ENCODE measurements at regions not wholly inside any gene's neighbourhood (a gene's known extent, or its start where the extent isn't known, plus 50 kb on each side); places are given as distances from the start of the nearest gene placed in this dataset.

DNA sequence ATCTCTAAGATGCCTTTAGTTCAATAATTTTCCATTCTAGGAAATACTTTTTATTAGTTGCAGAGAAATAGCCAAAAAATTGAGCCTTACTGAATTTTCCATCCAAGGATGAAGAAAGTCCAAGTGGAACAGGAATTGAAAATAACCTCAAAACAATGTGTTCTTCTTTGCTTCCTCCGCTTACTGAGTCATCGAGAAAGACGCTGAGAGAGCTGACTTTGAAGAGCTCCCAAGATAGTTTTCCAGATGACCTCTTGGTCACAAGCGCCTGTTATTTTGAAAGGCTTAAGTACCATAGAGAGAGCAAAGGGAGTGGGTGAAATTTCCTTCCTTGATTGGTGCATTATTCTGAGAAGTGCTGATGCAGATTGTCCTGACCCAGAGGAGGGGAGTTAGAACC lies 253.5 kb upstream of the ATP10B start:
- H3K4me1 ChIP-seq (ENCODE audit: insufficient read depth, poor library complexity, severe bottlenecking): no peaks in the 10 kb centered on the region
- DNase-seq (ENCODE audit: low spot score): no peak
- H3K4me3 ChIP-seq (ENCODE audit: severe bottlenecking): no peak overlapping the region
- no peak overlapping the region for H3K27ac ChIP-seq (ENCODE audit: poor library complexity, severe bottlenecking)
- peaks cover 3% of the 10 kb centered on the region for H3K27me3 ChIP-seq (ENCODE audit: insufficient read depth, poor library complexity, severe bottlenecking)
- no peaks in the 10 kb centered on the region for H3K36me3 ChIP-seq (ENCODE audit: low read depth)
- no peak for ATAC-seq (ENCODE audit: low read depth)
- no peak for TF ChIP-seq CTCF (IDR thresholded peaks at IDR 0.05; ENCODE audit: poor library complexity, severe bottlenecking)
- peaks cover 2% of the 10 kb centered on the region for H3K9me3 ChIP-seq (ENCODE audit: severe bottlenecking)

DNA sequence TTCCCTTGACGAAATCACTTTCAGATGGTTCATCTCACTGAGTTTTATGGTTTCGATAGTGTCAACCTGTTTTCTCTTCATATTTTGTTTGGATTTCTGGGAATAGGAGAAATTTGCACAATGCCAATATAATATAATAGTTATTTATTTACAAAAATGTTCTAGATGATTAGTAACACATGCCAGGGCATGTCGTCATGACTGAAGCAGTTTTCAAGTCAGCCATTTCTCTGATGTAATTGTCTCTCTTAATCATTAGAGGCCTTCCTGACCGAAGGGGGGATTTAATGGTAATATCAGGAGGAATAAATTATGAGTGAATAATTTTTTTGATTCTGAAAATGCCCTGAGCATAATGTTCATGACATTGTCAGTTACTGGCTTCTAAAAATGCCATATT lies 246.5 kb upstream of the ATP10B start:
- H3K4me1 ChIP-seq (ENCODE audit: insufficient read depth, poor library complexity, severe bottlenecking): no peaks in the 10 kb centered on the region
- DNase-seq (ENCODE audit: low spot score) (no peak), ATAC-seq (ENCODE audit: low read depth) (no peak)
- H3K9me3 ChIP-seq (ENCODE audit: severe bottlenecking): no peaks in the 10 kb centered on the region
- H3K27me3 ChIP-seq (ENCODE audit: insufficient read depth, poor library complexity, severe bottlenecking): no peaks in the 10 kb centered on the region
- H3K4me3 ChIP-seq (ENCODE audit: severe bottlenecking): no peak overlapping the region
- H3K36me3 ChIP-seq (ENCODE audit: low read depth): no peaks in the 10 kb centered on the region
- no peak overlapping the region for H3K27ac ChIP-seq (ENCODE audit: poor library complexity, severe bottlenecking)
- no peak for TF ChIP-seq CTCF (IDR thresholded peaks at IDR 0.05; ENCODE audit: poor library complexity, severe bottlenecking)

DNA sequence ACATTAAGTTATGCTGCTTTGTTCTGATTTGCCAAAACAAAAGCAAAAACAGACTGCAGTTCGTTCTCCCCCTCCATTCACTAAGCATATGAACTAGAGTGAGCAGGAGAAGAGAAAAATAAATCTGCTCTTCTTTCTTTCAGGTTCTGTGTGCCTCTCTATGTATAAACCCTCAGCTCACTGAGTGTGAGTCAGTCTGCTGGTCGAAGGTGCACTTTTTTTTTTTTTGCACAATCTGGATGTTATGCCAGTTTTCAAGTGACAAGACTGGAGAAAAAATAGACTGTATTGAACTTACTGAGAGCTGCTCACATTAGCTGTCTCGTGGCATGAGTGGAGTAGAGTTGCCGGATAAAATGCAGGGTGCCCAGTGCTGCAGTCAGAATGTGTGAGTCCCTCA lies 244.6 kb upstream of the ATP10B start:
- no peak for TF ChIP-seq CTCF (IDR thresholded peaks at IDR 0.05; ENCODE audit: poor library complexity, severe bottlenecking)
- Histone ChIP-seq H3K27me3 (ENCODE audit: insufficient read depth, poor library complexity, severe bottlenecking) (no peaks in the 10 kb centered on the region), H3K36me3 (ENCODE audit: low read depth) (no peaks in the 10 kb centered on the region), H3K4me1 (ENCODE audit: insufficient read depth, poor library complexity, severe bottlenecking) (no peaks in the 10 kb centered on the region), H3K27ac (ENCODE audit: poor library complexity, severe bottlenecking) (no peak overlapping the region), H3K4me3 (ENCODE audit: severe bottlenecking) (no peak overlapping the region), H3K9me3 (ENCODE audit: severe bottlenecking) (no peaks in the 10 kb centered on the region)
- ATAC-seq (ENCODE audit: low read depth): no peak
- DNase-seq (ENCODE audit: low spot score): no peak

DNA sequence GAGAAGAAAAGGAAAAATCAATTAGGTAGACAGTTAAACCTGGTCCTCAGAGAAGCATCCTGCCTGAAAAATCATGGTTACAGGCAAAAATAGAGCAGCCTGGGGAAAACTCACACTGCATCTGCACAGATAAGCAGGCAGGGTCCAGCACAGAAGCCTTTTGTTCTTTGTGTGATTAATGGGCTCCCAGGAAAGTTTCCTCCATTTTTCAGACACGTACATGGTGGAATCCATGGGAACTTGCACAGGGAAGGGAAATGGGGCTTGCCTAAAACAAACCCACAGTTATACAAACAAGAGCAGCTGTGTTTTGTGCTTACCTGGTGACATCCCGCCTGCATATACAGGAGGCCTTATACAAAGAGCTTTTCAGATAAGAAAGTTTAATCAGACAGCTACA lies 243.9 kb upstream of the ATP10B start:
- Histone ChIP-seq H3K27ac (ENCODE audit: poor library complexity, severe bottlenecking) (no peak overlapping the region), H3K4me1 (ENCODE audit: insufficient read depth, poor library complexity, severe bottlenecking) (no peaks in the 10 kb centered on the region), H3K4me3 (ENCODE audit: severe bottlenecking) (no peak overlapping the region), H3K27me3 (ENCODE audit: insufficient read depth, poor library complexity, severe bottlenecking) (no peaks in the 10 kb centered on the region), H3K9me3 (ENCODE audit: severe bottlenecking) (no peaks in the 10 kb centered on the region), H3K36me3 (ENCODE audit: low read depth) (no peaks in the 10 kb centered on the region)
- TF ChIP-seq CTCF (IDR thresholded peaks at IDR 0.05; ENCODE audit: poor library complexity, severe bottlenecking): no peak
- ATAC-seq (ENCODE audit: low read depth) (no peak), DNase-seq (ENCODE audit: low spot score) (no peak)

DNA sequence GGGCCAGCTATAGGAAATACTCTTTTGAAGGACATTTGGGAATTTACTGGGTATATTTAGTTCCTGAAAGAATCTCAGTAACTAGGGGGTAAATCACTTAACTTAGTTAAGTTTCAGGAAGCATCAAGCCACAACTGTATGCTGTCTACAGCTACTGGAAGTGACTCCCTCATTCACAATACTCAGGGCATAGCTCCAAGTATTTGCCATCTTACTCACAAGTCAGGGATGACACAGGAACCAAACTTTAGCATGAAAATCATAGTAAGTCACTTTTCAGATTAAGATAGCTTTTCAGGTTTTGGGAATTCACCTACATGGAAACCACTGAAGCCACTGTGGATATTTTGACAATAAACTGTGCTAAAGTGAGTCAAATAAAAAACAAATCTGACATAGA lies 242.4 kb upstream of the ATP10B start:
- no peaks in the 10 kb centered on the region for H3K9me3 ChIP-seq (ENCODE audit: severe bottlenecking)
- no peaks in the 10 kb centered on the region for H3K36me3 ChIP-seq (ENCODE audit: low read depth)
- DNase-seq (ENCODE audit: low spot score) (no peak), ATAC-seq (ENCODE audit: low read depth) (peak; percentile 64; the same call in 2 of the 3 replicates)
- TF ChIP-seq CTCF (IDR thresholded peaks at IDR 0.05; ENCODE audit: poor library complexity, severe bottlenecking): no peak
- H3K27me3 ChIP-seq (ENCODE audit: insufficient read depth, poor library complexity, severe bottlenecking): no peaks in the 10 kb centered on the region
- no peak overlapping the region for H3K27ac ChIP-seq (ENCODE audit: poor library complexity, severe bottlenecking)
- no peak overlapping the region for H3K4me3 ChIP-seq (ENCODE audit: severe bottlenecking)
- H3K4me1 ChIP-seq (ENCODE audit: insufficient read depth, poor library complexity, severe bottlenecking): no peaks in the 10 kb centered on the region
